HTR-8/SVneo (cell line): ENCODE measurements at regions not wholly inside any gene's neighbourhood (a gene's known extent, or its start where the extent isn't known, plus 50 kb on each side); places are given as distances from the start of the nearest gene placed in this dataset.
"Not testable (repeated sequence)": the region's sequence is repeated elsewhere in the genome, so short reads cannot be mapped to it uniquely, and the experiment has no call there.

Source experiments
- DNase-seq: peaks from one replicate; pipeline ENCODE4 v3.0.0; 2011; ENCODE audit warnings: low spot score, mixed read lengths; ENCODE audit not compliant: insufficient read length
- FAIRE-seq: peaks from 2 replicates; lab custom pipeline; 2011; peaks lifted over from hg19 to GRCh38; lab: Jason Lieb, UNC

- FAIRE-seq (no peak), DNase-seq (no peak)
Observed at GRCh38 chrX:124679199-124679598, 332.8 kb downstream of the SH2D1A start.

DNA sequence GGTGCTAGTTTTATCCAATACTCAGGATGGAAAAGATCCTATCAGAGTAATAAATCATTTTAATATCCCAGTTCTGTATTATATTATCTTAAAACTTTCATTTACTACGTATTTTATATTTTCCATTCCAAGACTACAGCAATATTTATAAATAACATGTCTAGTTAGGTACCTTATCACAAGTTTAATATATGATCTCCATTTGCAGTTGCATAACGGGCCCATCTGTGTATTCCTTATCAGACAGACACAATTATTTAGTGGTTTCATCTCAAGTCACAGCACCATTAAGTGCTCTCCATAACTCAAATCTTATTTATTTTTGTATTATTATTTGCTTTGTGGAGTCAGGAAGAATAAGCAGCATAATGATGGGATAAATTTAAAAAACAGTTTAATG, 333.9 kb downstream of the SH2D1A start:
- FAIRE-seq (no peak), DNase-seq (no peak)

- FAIRE-seq (no peak), DNase-seq (no peak)
Observed at GRCh38 chrX:124690495-124690894, 344.1 kb downstream of the SH2D1A start.

- FAIRE-seq, result no peak
Observed at GRCh38 chrX:124699876-124700275, 353.5 kb downstream of the SH2D1A start.

DNA sequence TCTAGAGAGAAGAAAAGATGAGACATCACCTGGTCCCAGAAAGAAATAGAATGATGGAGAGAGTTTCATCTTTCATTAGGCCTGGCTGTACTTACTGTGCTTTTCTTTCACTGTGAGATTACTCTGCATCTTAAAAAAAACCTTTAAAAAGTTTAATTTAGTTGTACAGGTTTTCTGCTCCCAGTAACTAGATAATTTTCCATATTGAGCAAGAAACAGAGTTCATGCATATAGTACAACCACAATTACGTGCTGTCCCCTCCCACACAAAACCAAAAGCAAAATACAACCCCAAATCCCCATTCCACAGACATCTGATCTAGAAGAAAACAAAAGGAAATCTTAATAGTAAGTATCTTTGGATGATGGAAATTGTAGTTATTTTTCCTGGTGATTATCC, 371.2 kb downstream of the SH2D1A start:
- no peak for DNase-seq
- no peak for FAIRE-seq

More at GRCh38 chrX:124699876-124700275, 353.5 kb downstream of the SH2D1A start:
- DNase-seq, result no peak

DNA sequence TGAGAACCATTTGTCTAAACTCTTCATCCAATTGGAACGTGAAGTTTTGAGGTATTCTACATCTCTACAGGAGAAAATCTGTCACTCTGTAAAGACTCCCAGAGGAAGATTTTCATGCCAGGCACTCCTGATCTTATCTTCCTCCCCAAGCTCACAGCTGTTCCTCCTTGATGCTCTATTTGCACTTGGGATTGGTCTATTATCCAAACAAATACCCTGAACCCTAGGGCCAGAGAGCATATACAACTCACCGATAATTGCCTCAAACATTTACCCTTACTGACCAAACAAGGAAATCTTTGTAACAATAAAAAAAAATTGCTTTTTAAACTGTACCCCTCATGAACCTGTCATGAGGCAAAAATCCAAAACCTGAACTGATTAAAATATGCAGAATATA, 372.7 kb downstream of the SH2D1A start:
- DNase-seq (no peak), FAIRE-seq (no peak)

DNA sequence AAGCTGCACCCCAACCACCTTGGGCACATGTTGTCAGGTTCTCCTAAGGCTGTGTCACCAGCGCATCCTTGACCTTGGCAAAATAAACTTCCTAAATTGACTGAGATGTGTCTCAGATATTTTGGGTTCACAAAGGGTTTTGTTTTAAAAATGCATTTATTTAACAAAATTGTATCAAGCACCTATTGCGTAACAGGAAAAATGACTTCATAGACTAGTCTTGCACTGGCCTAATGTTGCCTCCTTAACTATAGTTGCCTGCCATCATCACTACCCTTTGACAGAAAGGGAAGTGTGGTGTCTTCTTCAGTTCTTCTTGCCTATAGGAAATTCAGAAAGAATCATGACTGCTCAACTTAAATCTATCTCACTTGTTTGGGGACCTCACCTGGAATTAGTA, 374.2 kb downstream of the SH2D1A start:
- no peak for DNase-seq
- FAIRE-seq, result no peak

GRCh38 chrX:124725502-124725901, 379.1 kb downstream of the SH2D1A start:
- DNase-seq, result no peak
- FAIRE-seq, result no peak

DNA sequence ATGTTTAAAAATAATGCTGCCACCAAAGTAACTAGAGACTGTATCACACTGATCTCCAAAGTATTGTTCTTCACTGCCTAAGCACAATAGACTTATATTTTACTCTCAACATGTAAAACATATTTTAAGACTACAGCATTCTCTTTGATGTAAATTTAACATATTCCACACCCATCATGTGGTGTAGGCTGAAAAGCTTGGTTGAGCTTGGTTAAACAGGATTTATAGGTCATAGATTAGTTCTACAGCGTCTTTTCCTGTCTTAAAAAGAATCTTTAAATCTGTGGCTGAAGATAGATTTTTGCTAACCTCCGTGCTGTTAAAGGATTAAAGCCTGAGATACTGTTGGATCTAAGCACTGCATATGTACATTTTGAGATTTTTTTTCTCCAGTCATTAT, 379.9 kb downstream of the SH2D1A start:
- no peak for FAIRE-seq
- DNase-seq, result no peak

GRCh38 chrX:124726881-124727280, 380.5 kb downstream of the SH2D1A start:
- no peak for DNase-seq
- FAIRE-seq, result no peak

- DNase-seq, result no peak
- no peak for FAIRE-seq
Observed at GRCh38 chrX:124736553-124737270, 390.3 kb downstream of the SH2D1A start.

DNA sequence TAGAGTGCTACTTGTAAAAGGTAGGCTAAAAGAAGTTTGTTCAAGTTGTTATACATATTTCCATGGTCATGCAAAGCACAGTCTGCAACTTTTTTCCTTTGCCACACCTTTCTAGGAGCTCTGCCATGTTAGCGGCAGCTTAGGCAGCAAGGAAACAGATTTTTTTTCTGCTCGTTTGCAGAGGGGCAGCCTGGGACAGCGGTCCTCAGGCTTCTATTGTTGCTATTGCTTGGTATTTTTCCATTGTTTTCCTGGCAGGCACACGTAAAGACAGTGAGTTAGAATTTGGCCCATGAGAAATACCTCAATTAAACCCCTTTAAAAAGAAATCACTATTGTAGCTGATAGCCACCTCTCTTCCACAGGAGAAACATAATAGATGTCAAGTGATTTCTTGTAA, 391.4 kb downstream of the SH2D1A start:
- no peak for FAIRE-seq
- no peak for DNase-seq

DNA sequence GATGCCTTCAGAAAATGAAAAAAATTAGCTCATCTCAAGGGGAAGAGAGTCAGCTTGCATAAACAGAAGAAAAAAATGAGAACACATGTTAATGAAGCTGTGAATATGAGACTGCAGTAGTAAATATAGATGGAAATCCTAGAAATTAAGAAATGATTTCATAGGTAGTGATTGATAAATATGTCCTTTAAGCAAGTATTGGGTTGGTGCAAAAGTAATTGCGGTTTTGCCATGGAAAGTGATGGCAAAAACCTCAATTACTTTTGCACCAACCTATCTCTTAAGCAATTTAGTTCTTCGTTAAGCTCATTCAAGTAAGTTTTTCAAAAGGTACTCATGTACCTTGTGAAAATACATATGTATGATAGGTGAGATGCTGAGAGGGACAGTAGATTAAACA, 400.9 kb downstream of the SH2D1A start:
- no peak for FAIRE-seq
- DNase-seq, result no peak

GRCh38 chrX:124764354-124764753, 418.0 kb downstream of the SH2D1A start:
- DNase-seq (no peak), FAIRE-seq (no peak)

- no peak for DNase-seq
- FAIRE-seq, result no peak
Observed at GRCh38 chrX:124769166-124769565, 422.8 kb downstream of the SH2D1A start.

- DNase-seq, result no peak
- FAIRE-seq, result no peak
Observed at GRCh38 chrX:124771292-124771691, 424.9 kb downstream of the SH2D1A start.

GRCh38 chrX:124788253-124788652, 441.9 kb downstream of the SH2D1A start:
- not testable (repeated sequence) for DNase-seq, FAIRE-seq

DNA sequence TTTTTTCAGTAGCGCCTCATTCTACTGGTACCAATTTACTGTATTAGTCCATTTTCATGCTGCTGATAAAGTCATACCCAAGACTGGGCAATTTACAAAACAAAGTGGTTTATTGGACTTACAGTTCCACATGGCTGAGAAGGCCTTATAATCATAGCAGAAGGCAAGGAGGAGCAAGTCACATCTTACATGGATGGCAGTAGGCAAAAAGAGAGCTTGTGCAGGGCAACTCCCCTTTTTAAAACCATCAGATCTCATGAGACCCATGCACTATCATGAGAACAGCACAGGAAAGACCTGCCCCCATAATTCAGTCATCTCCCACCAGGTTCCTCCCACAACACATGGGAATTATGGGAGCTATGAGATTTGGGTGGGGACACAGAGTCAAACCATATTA, 443.5 kb downstream of the SH2D1A start:
- FAIRE-seq, DNase-seq: not testable (repeated sequence)

GRCh38 chrX:124791492-124792095, 445.2 kb downstream of the SH2D1A start:
- no peak for FAIRE-seq

DNA sequence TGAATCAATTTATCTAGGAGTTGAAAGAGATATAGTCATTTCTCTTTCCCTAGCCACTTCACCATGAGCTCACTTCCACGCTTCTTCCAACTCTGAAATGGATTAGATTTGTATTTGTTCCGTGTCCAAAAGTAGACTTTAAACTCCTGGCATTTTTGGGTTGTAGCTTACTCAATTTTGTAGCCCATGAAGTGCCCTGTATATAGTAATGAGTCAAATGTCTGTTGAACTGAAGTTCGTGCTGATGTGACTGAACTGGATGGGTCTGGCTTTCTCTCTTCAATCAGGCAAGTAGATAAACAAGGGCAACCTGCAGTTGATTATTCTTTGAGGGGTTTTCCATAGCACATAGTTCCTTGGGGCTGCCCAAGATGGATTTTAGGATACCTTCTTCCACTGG, 450.6 kb downstream of the SH2D1A start:
- FAIRE-seq, result no peak
- no peak for DNase-seq

More at GRCh38 chrX:124791492-124792095, 445.2 kb downstream of the SH2D1A start:
- DNase-seq, result no peak

- no peak for DNase-seq
- no peak for FAIRE-seq
Observed at GRCh38 chrX:124804962-124805361, 458.6 kb downstream of the SH2D1A start.

- FAIRE-seq (no peak), DNase-seq (no peak)
Observed at GRCh38 chrX:124805486-124805885, 459.1 kb downstream of the SH2D1A start.
